ENCODE measurements at regions not wholly inside any gene's neighbourhood (a gene's known extent, or its start where the extent isn't known, plus 50 kb on each side); places are given as distances from the start of the nearest gene placed in this dataset.
"Not testable (repeated sequence)": the region's sequence is repeated elsewhere in the genome, so short reads cannot be mapped to it uniquely, and the experiment has no call there.

- TF ChIP-seq CTCF (IDR thresholded peaks at IDR 0.05; ENCODE audit: poor library complexity, severe bottlenecking) (no peak), POLR2AphosphoS5 (IDR thresholded peaks at IDR 0.05) (no peak), MXI1 (conservative IDR thresholded peaks at IDR 0.05; ENCODE audit: poor library complexity, severe bottlenecking) (no peak), SMC3 (conservative IDR thresholded peaks at IDR 0.05; ENCODE audit: poor library complexity) (no peak), RAD21 (conservative IDR thresholded peaks at IDR 0.05) (no peak), TAF1 (IDR thresholded peaks at IDR 0.05; ENCODE audit: low read depth) (no peak), EP300 (conservative IDR thresholded peaks at IDR 0.05; ENCODE audit: poor library complexity, severe bottlenecking) (no peak), EZH2 (IDR thresholded peaks at IDR 0.05; ENCODE audit: borderline replicate concordance, insufficient read depth, low read length, poor library complexity, severe bottlenecking) (no peak), REST (IDR thresholded peaks at IDR 0.05; ENCODE audit: borderline replicate concordance) (no peak)
Measured at GRCh38 chr9:85478847-85479246, 262.9 kb downstream of the AGTPBP1 start.

GRCh38 chr9:85474896-85475295 is 266.9 kb downstream of the AGTPBP1 start:
- not testable (repeated sequence) for H3K4me2 ChIP-seq (ENCODE audit: low read length); H3K27ac ChIP-seq (ENCODE audit: low read length); H3K27me3 ChIP-seq (ENCODE audit: insufficient read depth, low read depth, low read length); H3K9me2 ChIP-seq (ENCODE audit: insufficient read depth, low read length); H3K36me3 ChIP-seq (ENCODE audit: insufficient read depth, low read length); H3K9ac ChIP-seq (ENCODE audit: low read length); H4K20me1 ChIP-seq (ENCODE audit: insufficient read depth); H3F3A ChIP-seq (ENCODE audit: insufficient read depth, low read length, poor library complexity, severe bottlenecking); H3K9me3 ChIP-seq (ENCODE audit: low read length); H3K4me3 ChIP-seq (ENCODE audit: low read length); H2AFZ ChIP-seq (ENCODE audit: low read depth, low read length); H3K79me2 ChIP-seq (replicated peaks; ENCODE audit: insufficient read depth, low read length)

More at GRCh38 chr9:85478847-85479246, 262.9 kb downstream of the AGTPBP1 start:
- Histone ChIP-seq H2AFZ (ENCODE audit: low read depth, low read length) (no peak overlapping the region), H3K9ac (ENCODE audit: low read length) (no peak overlapping the region), H3K27me3 (ENCODE audit: insufficient read depth, low read depth, low read length) (no peaks in the 10 kb centered on the region), H3K79me2 (replicated peaks; ENCODE audit: insufficient read depth, low read length) (no peaks in the 10 kb centered on the region), H3K4me3 (ENCODE audit: low read length) (no peak overlapping the region), H3K27ac (ENCODE audit: low read length) (no peak overlapping the region), H3F3A (ENCODE audit: insufficient read depth, low read length, poor library complexity, severe bottlenecking) (no peaks in the 10 kb centered on the region), H3K36me3 (ENCODE audit: insufficient read depth, low read length) (no peaks in the 10 kb centered on the region), H3K9me3 (ENCODE audit: low read length) (no peaks in the 10 kb centered on the region), H4K20me1 (ENCODE audit: insufficient read depth) (no peaks in the 10 kb centered on the region), H3K4me2 (ENCODE audit: low read length) (no peak overlapping the region), H3K9me2 (ENCODE audit: insufficient read depth, low read length) (no peaks in the 10 kb centered on the region)

- H3K27ac ChIP-seq (ENCODE audit: low read length), result no peak overlapping the region
- no peak overlapping the region for H3K4me3 ChIP-seq (ENCODE audit: low read length)
- H2AFZ ChIP-seq (ENCODE audit: low read depth, low read length), result no peak overlapping the region
- H3F3A ChIP-seq (ENCODE audit: insufficient read depth, low read length, poor library complexity, severe bottlenecking), result no peaks in the 10 kb centered on the region
- H3K9me2 ChIP-seq (ENCODE audit: insufficient read depth, low read length), result no peaks in the 10 kb centered on the region
- H3K79me2 ChIP-seq (replicated peaks; ENCODE audit: insufficient read depth, low read length), result no peaks in the 10 kb centered on the region
- no peaks in the 10 kb centered on the region for H3K27me3 ChIP-seq (ENCODE audit: insufficient read depth, low read depth, low read length)
- no peaks in the 10 kb centered on the region for H3K36me3 ChIP-seq (ENCODE audit: insufficient read depth, low read length)
- no peak for TF ChIP-seq SMC3 (conservative IDR thresholded peaks at IDR 0.05; ENCODE audit: poor library complexity)
- TF ChIP-seq RAD21 (conservative IDR thresholded peaks at IDR 0.05), result no peak
- no peak for TF ChIP-seq MXI1 (conservative IDR thresholded peaks at IDR 0.05; ENCODE audit: poor library complexity, severe bottlenecking)
- TF ChIP-seq EZH2 (IDR thresholded peaks at IDR 0.05; ENCODE audit: borderline replicate concordance, insufficient read depth, low read length, poor library complexity, severe bottlenecking), result no peak
- TF ChIP-seq REST (IDR thresholded peaks at IDR 0.05; ENCODE audit: borderline replicate concordance), result no peak
- TF ChIP-seq TAF1 (IDR thresholded peaks at IDR 0.05; ENCODE audit: low read depth), result no peak
- TF ChIP-seq EP300 (conservative IDR thresholded peaks at IDR 0.05; ENCODE audit: poor library complexity, severe bottlenecking), result no peak
- no peak for TF ChIP-seq CTCF (IDR thresholded peaks at IDR 0.05; ENCODE audit: poor library complexity, severe bottlenecking)
- no peak for TF ChIP-seq POLR2AphosphoS5 (IDR thresholded peaks at IDR 0.05)
- H3K4me2 ChIP-seq (ENCODE audit: low read length), result no peak overlapping the region
- H3K9ac ChIP-seq (ENCODE audit: low read length), result no peak overlapping the region
- H4K20me1 ChIP-seq (ENCODE audit: insufficient read depth), result no peaks in the 10 kb centered on the region
- H3K9me3 ChIP-seq (ENCODE audit: low read length), result no peaks in the 10 kb centered on the region
Measured at GRCh38 chr9:85471791-85472190, 270.0 kb downstream of the AGTPBP1 start.
